NCI-H2081 treated with DMSO at 0.1 percent for 48 hours (cell line): ENCODE measurements at regions not wholly inside any gene's neighbourhood (a gene's known extent, or its start where the extent isn't known, plus 50 kb on each side); places are given as distances from the start of the nearest gene placed in this dataset.

ENCODE experiments used
- DNase-seq: peaks from one replicate; lab custom pipeline; 2025; lab: John Stamatoyannopoulos, UW

DNA sequence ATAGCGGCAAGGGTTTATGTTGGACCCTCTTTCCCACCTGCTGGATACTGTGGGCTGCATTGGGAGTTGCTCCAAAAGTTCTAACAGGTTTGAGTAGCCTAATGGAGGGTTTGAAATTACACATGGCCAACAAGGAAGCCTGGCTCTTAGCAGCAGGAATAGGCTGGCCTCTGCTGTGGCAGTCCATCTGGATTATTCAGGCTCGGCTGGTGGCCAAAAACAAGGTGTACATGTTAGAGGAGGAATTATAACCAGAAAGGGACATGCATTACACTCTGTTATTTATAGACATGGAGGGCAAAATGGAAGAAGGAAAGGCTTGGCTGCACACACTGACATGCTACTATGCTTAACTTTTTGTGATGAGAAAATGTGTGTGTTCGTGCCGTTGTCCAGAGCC, 61.1 kb upstream of the NRXN1 start:
- DNase-seq = no peak

DNA sequence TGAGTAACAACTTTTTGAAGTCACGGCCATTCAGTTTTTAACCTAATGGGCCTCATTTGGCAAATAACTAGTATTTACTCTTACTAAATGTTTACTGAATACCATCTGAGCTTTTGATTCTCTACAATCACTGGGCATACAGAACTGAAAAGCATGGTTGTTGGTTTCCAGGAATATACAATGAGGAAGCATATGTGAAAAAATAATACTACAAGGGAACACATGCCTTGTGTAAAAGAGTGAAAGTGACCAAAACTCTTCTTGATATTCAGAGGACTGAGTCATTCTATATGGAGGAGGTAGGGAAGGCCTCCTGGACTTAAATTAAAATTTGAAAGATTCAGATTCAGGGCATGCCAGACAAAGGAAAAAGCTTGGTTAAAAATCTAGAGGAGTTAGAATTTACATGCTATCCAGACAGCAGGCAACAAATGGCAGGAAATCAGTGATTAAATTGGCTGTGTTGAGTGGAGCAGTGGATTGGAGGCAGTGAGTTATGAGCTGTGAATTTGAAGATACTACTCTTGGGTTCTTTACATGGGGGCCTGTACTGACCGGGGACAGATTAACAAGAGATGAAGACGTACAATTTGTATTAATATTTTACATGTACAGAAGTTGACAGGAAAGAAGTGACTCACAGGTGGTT, 53.6 kb upstream of the NRXN1 start:
- peak; percentile 21 for DNase-seq

DNA sequence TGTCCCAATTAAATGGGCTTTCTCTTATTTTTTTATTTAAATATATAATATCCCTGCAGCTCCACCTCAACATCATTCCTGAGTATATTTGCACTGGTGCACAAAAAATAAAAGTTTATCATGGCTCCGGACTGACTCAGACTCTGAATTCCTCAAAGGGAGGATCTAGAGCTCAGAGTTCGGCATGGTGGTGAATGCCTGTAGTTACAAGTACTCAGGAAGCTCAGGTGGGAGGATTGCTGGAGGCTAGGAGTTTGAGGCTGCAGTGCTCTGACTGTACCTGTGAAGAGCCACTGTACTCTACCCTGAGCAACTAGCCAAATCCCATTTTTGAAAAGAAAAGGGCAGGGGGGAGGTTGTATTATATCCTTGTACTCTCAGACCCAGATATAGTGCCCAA, 52.8 kb upstream of the NRXN1 start:
- no peak for DNase-seq
